HEK293T (cell line): ENCODE measurements at regions not wholly inside any gene's neighbourhood (a gene's known extent, or its start where the extent isn't known, plus 50 kb on each side); places are given as distances from the start of the nearest gene placed in this dataset.
"Not testable (repeated sequence)": the region's sequence is repeated elsewhere in the genome, so short reads cannot be mapped to it uniquely, and the experiment has no call there.

Experiments used
- CTCF ChIA-PET: fragments of 350-600 bp; formaldehyde crosslinking; extraction: SDS; loops from one replicate; lab custom pipeline; 2021; ENCODE audit warnings: antibody characterized with exemption, inconsistent platforms; lab: Yijun Ruan, JAX
- POLR2A ChIA-PET: fragments of 350-600 bp; formaldehyde crosslinking; extraction: SDS; loops from one replicate; lab custom pipeline; 2020; ENCODE audit warnings: antibody characterized with exemption, inconsistent platforms; lab: Yijun Ruan, JAX
- DNase-seq: peaks from one replicate; pipeline ENCODE4 v3.0.0; 2012; ENCODE audit warnings: mixed read lengths; ENCODE audit errors: extremely low spot score
- ARNT ChIP-seq: fragments of 450-650 bp; IDR thresholded peaks from 2 replicates; pipeline ENCODE4 v1.6.1; 2017; ENCODE audit warnings: mild to moderate bottlenecking
- BHLHE40 ChIP-seq: fragments of 450-650 bp; IDR thresholded peaks from 2 replicates; pipeline ENCODE4 v1.6.1; 2016; ENCODE audit warnings: mild to moderate bottlenecking, moderate library complexity, borderline replicate concordance
- CTBP1 ChIP-seq: fragments of 450-650 bp; IDR thresholded peaks from 2 replicates; pipeline ENCODE4 v1.6.1; 2016; ENCODE audit warnings: borderline replicate concordance
- ELF4 ChIP-seq: fragments of 450-650 bp; IDR thresholded peaks from 2 replicates; pipeline ENCODE4 v1.6.1; 2017; ENCODE audit warnings: antibody characterized with exemption
- FOXA1 ChIP-seq: fragments of 450-650 bp; IDR thresholded peaks from 2 replicates; pipeline ENCODE4 v1.6.1; 2016; ENCODE audit warnings: mild to moderate bottlenecking
- FOXK2 ChIP-seq: fragments of 450-650 bp; IDR thresholded peaks from 2 replicates; pipeline ENCODE4 v1.6.1; 2016; ENCODE audit warnings: mild to moderate bottlenecking
- FOXM1 ChIP-seq: fragments of 450-650 bp; IDR thresholded peaks from 2 replicates; pipeline ENCODE4 v1.6.1; 2017; ENCODE audit warnings: mild to moderate bottlenecking, borderline replicate concordance
- HDGF ChIP-seq: fragments of 450-650 bp; IDR thresholded peaks from 2 replicates; pipeline ENCODE4 v1.6.1; 2017; ENCODE audit warnings: antibody characterized with exemption, borderline replicate concordance
- L3MBTL2 ChIP-seq: fragments of 450-650 bp; conservative IDR thresholded peaks from 2 replicates; pipeline ENCODE4 v1.6.1; 2016; ENCODE audit warnings: mild to moderate bottlenecking
- LEF1 ChIP-seq: fragments of 450-650 bp; IDR thresholded peaks from 2 replicates; pipeline ENCODE4 v1.6.1; 2017; ENCODE audit warnings: mild to moderate bottlenecking, borderline replicate concordance
- NFRKB ChIP-seq: fragments of 450-650 bp; IDR thresholded peaks from 2 replicates; pipeline ENCODE4 v1.6.1; 2016; ENCODE audit warnings: mild to moderate bottlenecking, moderate library complexity
- SP1 ChIP-seq: fragments of 450-650 bp; IDR thresholded peaks from 2 replicates; pipeline ENCODE4 v1.6.1; 2017
- SUZ12 ChIP-seq: fragments of 450-650 bp; IDR thresholded peaks from 2 replicates; pipeline ENCODE4 v1.6.1; 2016; ENCODE audit warnings: mild to moderate bottlenecking
- TARDBP ChIP-seq: fragments of 450-650 bp; IDR thresholded peaks from 2 replicates; pipeline ENCODE4 v1.6.1; 2016
- ZNF384 ChIP-seq: fragments of 450-650 bp; IDR thresholded peaks from 2 replicates; pipeline ENCODE4 v1.6.1; 2016
- TF ChIP-seq, protein P1 (sequence below): fragments of 450-650 bp; IDR thresholded peaks from 2 replicates; pipeline ENCODE4 v1.6.1; 2016

DNA sequence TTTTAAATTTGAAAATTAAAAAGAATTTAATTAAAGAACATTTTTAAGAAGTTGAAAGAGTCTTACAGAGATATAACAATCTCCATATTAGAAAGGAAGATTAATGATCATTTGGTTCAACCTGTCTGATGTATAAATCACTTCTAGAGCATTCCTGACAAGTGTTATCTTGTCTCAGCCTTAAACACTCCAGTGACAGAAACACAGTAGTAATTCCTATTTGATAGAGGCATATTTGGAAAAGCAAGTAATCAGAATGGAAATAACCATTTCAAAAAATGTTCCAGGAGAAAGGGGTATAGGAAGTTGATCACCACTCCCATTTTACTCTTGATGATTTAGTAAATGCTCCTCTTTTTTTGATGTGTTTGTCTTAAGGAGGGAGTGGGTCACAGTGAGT is 213.1 kb upstream of the FAM3C start:
- POLR2A ChIA-PET: no interaction called here
- DNase-seq: no peak
- CTCF ChIA-PET: no interaction called here
- TF ChIP-seq TARDBP (no peak), FOXM1 (no peak), L3MBTL2 (no peak), BHLHE40 (no peak), FOXK2 (no peak), ARNT (no peak), SUZ12 (no peak), FOXA1 (no peak), ELF4 (no peak), LEF1 (no peak), HDGF (no peak), SP1 (no peak)
- TF ChIP-seq, protein P1, sequence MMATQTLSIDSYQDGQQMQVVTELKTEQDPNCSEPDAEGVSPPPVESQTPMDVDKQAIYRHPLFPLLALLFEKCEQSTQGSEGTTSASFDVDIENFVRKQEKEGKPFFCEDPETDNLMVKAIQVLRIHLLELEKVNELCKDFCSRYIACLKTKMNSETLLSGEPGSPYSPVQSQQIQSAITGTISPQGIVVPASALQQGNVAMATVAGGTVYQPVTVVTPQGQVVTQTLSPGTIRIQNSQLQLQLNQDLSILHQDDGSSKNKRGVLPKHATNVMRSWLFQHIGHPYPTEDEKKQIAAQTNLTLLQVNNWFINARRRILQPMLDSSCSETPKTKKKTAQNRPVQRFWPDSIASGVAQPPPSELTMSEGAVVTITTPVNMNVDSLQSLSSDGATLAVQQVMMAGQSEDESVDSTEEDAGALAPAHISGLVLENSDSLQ: no peak

DNA sequence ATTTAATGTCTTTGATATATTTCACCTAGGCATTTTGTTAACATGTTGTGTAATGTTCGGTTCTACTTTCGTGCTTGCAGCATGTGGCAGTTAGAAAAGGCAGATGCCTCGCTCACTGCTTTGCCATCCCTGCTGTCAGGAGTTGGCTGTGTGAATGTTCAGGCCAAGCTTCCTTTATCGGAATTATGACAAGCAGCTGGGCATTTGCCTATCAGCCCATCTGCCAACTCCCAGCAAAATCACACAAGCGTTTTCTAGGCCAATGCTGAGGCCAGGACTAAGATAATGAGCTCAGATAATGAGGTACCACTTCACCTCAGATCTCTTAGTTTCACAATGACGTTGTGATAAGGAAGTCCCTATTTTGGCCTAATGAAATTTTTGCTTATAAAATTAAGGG is 212.7 kb upstream of the FAM3C start:
- CTCF ChIA-PET: no interaction called here
- TF ChIP-seq NFRKB (no peak), BHLHE40 (no peak), HDGF (no peak), SP1 (no peak), ZNF384 (no peak), TARDBP (no peak), LEF1 (no peak)
- TF ChIP-seq, protein P1: no peak
- POLR2A ChIA-PET: no interaction called here
- DNase-seq: no peak

DNA sequence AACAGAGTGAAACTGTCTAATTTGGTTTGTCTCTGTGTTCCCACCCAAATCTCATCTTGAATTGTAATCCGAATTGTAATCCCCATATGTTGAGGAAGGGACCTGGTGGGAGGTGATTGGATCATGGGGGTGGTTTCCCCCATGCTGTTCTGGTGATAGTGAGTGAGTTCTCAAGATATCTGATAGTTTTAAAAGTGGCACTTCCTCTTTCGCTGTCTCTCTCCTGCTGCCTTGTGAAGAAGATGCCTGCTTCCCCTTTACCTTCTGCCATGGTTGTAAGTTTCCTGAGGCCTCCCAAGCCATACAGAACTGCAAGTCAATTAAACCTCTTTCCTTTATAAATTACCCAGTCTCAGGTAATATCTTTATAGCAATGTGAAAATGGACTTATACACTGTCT is 212.1 kb upstream of the FAM3C start:
- POLR2A ChIA-PET, CTCF ChIA-PET, DNase-seq: not testable (repeated sequence)

DNA sequence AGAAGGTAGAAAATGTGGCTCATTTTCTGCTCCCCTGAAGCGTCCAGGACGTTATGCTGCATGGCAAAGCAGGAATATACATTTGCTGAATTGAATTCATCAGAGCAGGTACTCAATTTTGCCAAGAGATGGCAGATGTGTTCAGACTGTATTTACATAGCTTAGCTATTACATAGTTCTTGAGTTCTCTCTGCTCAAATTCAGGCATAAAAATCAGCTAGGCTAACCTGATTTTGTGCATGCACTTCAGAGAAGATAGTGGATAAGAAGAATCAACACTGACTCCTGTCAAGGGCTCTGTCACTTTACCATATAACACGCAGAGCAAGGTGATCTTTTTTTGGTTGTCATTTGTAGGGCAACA is 209.2 kb upstream of the FAM3C start:
- TF ChIP-seq BHLHE40 (no peak), ZNF384 (no peak), FOXM1 (no peak), FOXK2 (no peak), NFRKB (no peak), ELF4 (no peak), CTBP1 (no peak), L3MBTL2 (no peak), ARNT (no peak), FOXA1 (no peak), SP1 (no peak), LEF1 (no peak)
- TF ChIP-seq, protein P1: no peak
- POLR2A ChIA-PET: no interaction called here
- DNase-seq: no peak
- CTCF ChIA-PET: no interaction called here

DNA sequence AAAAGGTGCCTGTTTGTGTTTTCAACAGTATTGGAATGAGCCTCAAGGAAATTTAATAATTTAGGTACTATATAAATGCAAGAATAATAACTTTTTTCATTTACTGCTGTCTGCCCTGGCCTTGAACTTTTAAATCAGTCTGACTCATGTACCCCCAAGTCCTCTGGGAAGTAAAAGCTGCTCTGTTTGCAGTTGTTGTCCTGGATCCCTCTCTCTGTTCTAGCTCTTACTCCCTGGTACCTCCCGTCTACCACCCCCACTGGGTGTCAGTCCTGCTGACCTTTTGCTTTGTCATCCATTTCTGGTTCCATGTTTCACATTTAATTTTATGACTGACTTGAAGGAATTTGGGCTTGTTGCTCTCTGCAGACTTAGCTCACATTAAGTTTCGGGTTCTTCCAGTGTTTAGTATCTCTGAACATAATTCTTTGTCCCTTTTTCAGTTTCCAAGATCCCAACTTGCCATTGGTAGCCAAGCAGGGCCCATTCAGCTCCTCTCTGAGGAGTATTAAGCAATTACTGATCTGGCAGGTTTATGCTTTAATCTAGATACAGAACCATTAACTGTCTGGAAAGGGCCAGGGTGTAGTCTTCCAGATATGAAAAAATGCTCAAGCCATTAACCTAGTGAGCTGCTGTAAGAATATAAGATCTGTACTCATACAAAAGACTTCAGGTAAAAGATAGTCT is 208.7 kb upstream of the FAM3C start:
- ChIA-PET CTCF (no interaction called here), POLR2A (no interaction called here)
- TF ChIP-seq SUZ12: no peak
- TF ChIP-seq ELF4: no peak
- TF ChIP-seq FOXM1: no peak
- TF ChIP-seq ARNT: no peak
- no peak for DNase-seq

DNA sequence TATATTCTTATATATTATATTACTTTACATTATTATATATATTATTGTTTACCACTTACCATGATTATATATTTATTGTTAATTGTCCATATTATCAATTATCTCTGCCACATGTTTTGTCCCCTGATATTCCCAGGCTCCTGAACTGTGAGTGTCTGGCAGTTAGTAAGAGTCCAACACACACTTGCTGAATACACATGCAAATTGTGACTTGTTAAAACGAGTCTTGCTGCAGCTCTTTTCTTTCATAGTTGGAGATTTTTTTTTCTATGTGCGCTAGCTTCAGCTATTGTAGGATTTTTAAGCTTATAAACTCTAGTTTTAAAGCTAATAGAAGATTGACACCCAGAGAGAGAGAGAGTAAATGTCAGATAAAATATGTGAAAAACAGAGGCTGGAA is 207.8 kb upstream of the FAM3C start:
- DNase-seq: no peak
- POLR2A ChIA-PET: no interaction called here
- TF ChIP-seq SUZ12 (no peak), FOXK2 (no peak), ELF4 (no peak), LEF1 (no peak), TARDBP (no peak), FOXA1 (no peak), FOXM1 (no peak), ZNF384 (no peak), SP1 (no peak), BHLHE40 (no peak), L3MBTL2 (no peak), CTBP1 (no peak), NFRKB (no peak), HDGF (no peak), ARNT (no peak)
- TF ChIP-seq, protein P1: no peak
- CTCF ChIA-PET: no interaction called here
